Activated T-helper 2 cell treated with anti-CD3 and anti-CD28 coated beads, Interferon-gamma antibody, Interleukin-2, Interleukin-4, amounts not matched to agents 10 μg/mL and 5 μg/mL and 100 μg/mL, durations not matched to agents 14 hours and 24 hours and 36 hours (primary cell): ENCODE measurements at regions not wholly inside any gene's neighbourhood (a gene's known extent, or its start where the extent isn't known, plus 50 kb on each side); places are given as distances from the start of the nearest gene placed in this dataset.

Experiments
- DNase-seq: peaks from one replicate; pipeline ENCODE4 v3.0.0; 2021; ENCODE audit warnings: low spot score
- H3K27ac Mint-ChIP-seq: one replicate; pipeline ENCODE4 v1.8.0; 2021; ENCODE audit warnings: mixed read lengths
- H3K27me3 Mint-ChIP-seq: one replicate; pipeline ENCODE4 v1.8.0; 2021; ENCODE audit warnings: low read depth, mixed read lengths
- H3K36me3 Mint-ChIP-seq: one replicate; pipeline ENCODE4 v1.8.0; 2021; ENCODE audit warnings: low read depth, mixed read lengths
- H3K4me1 Mint-ChIP-seq: one replicate; pipeline ENCODE4 v1.8.0; 2021; ENCODE audit warnings: low read depth, mixed read lengths
- H3K4me3 Mint-ChIP-seq: one replicate; pipeline ENCODE4 v1.8.0; 2021; ENCODE audit warnings: low read depth, mild to moderate bottlenecking, moderate library complexity, mixed read lengths
- H3K9me3 Mint-ChIP-seq: one replicate; pipeline ENCODE4 v1.8.0; 2021; ENCODE audit warnings: mixed read lengths
- intact Hi-C: fragments of 100-400 bp; cut with micrococcal nuclease; formaldehyde crosslinking; loops from one replicate; pipeline ENCODE4 v1.15.1; 2023

- H3K36me3 Mint-ChIP-seq: no peaks in the 10 kb centered on the region
- H3K27me3 Mint-ChIP-seq: no peaks in the 10 kb centered on the region
- H3K27ac Mint-ChIP-seq: no peak overlapping the region
- H3K4me3 Mint-ChIP-seq: no peak overlapping the region
- H3K9me3 Mint-ChIP-seq: no peaks in the 10 kb centered on the region
- intact Hi-C loops: no loop called here
- no peaks in the 10 kb centered on the region for H3K4me1 Mint-ChIP-seq
- DNase-seq: no peak
Observed at GRCh38 chr2:65866148-65866547, 433.7 kb upstream of the SPRED2 start.

GRCh38 chr2:65864619-65865018 lies 432.2 kb upstream of the SPRED2 start:
- H3K36me3 Mint-ChIP-seq: no peaks in the 10 kb centered on the region
- no peaks in the 10 kb centered on the region for H3K27me3 Mint-ChIP-seq
- no peak for DNase-seq
- H3K4me3 Mint-ChIP-seq: no peak overlapping the region
- no peaks in the 10 kb centered on the region for H3K4me1 Mint-ChIP-seq
- H3K9me3 Mint-ChIP-seq: no peaks in the 10 kb centered on the region
- intact Hi-C loops: no loop called here
- H3K27ac Mint-ChIP-seq: no peak overlapping the region

- no peak for DNase-seq
- H3K36me3 Mint-ChIP-seq: no peaks in the 10 kb centered on the region
- intact Hi-C loops: no loop called here
- H3K9me3 Mint-ChIP-seq: no peaks in the 10 kb centered on the region
- no peak overlapping the region for H3K4me3 Mint-ChIP-seq
- no peaks in the 10 kb centered on the region for H3K4me1 Mint-ChIP-seq
- no peak overlapping the region for H3K27ac Mint-ChIP-seq
- H3K27me3 Mint-ChIP-seq: no peaks in the 10 kb centered on the region
Observed at GRCh38 chr2:65863713-65864112, 431.3 kb upstream of the SPRED2 start.

- no peaks in the 10 kb centered on the region for H3K9me3 Mint-ChIP-seq
- H3K27me3 Mint-ChIP-seq: no peaks in the 10 kb centered on the region
- intact Hi-C loops: no loop called here
- H3K4me3 Mint-ChIP-seq: no peak overlapping the region
- H3K27ac Mint-ChIP-seq: no peak overlapping the region
- no peaks in the 10 kb centered on the region for H3K36me3 Mint-ChIP-seq
- DNase-seq: no peak
- no peaks in the 10 kb centered on the region for H3K4me1 Mint-ChIP-seq
Observed at GRCh38 chr2:65856928-65857327, 424.5 kb upstream of the SPRED2 start.

- DNase-seq: no peak
- no peaks in the 10 kb centered on the region for H3K36me3 Mint-ChIP-seq
- H3K4me1 Mint-ChIP-seq: no peaks in the 10 kb centered on the region
- intact Hi-C loops: no loop called here
- no peak overlapping the region for H3K27ac Mint-ChIP-seq
- H3K9me3 Mint-ChIP-seq: no peaks in the 10 kb centered on the region
- no peaks in the 10 kb centered on the region for H3K27me3 Mint-ChIP-seq
- no peak overlapping the region for H3K4me3 Mint-ChIP-seq
Observed at GRCh38 chr2:65856423-65856822, 424.0 kb upstream of the SPRED2 start.

- Mint-ChIP-seq H3K9me3 (no peaks in the 10 kb centered on the region), H3K4me1 (no peaks in the 10 kb centered on the region), H3K4me3 (no peak overlapping the region), H3K27ac (no peak overlapping the region), H3K27me3 (no peaks in the 10 kb centered on the region), H3K36me3 (no peaks in the 10 kb centered on the region)
- intact Hi-C loops: no loop called here
- DNase-seq: no peak
Observed at GRCh38 chr2:65850695-65851094, 418.3 kb upstream of the SPRED2 start.

GRCh38 chr2:65846989-65847678 lies 414.7 kb upstream of the SPRED2 start:
- Mint-ChIP-seq H3K4me3 (no peak overlapping the region), H3K27me3 (no peaks in the 10 kb centered on the region), H3K9me3 (no peaks in the 10 kb centered on the region), H3K36me3 (no peaks in the 10 kb centered on the region), H3K4me1 (no peaks in the 10 kb centered on the region), H3K27ac (no peak overlapping the region)
- intact Hi-C loops: no loop called here
- DNase-seq: no peak

- Mint-ChIP-seq H3K36me3 (no peaks in the 10 kb centered on the region), H3K9me3 (no peaks in the 10 kb centered on the region), H3K27ac (no peak overlapping the region), H3K4me1 (no peaks in the 10 kb centered on the region), H3K27me3 (no peaks in the 10 kb centered on the region), H3K4me3 (no peak overlapping the region)
- intact Hi-C loops: no loop called here
- DNase-seq: no peak
Observed at GRCh38 chr2:65845442-65846182, 413.2 kb upstream of the SPRED2 start.

- no peak overlapping the region for H3K4me3 Mint-ChIP-seq
- H3K9me3 Mint-ChIP-seq: no peaks in the 10 kb centered on the region
- no peak overlapping the region for H3K27ac Mint-ChIP-seq
- intact Hi-C loops: no loop called here
- H3K36me3 Mint-ChIP-seq: no peaks in the 10 kb centered on the region
- DNase-seq: no peak
- no peaks in the 10 kb centered on the region for H3K4me1 Mint-ChIP-seq
- H3K27me3 Mint-ChIP-seq: no peaks in the 10 kb centered on the region
Observed at GRCh38 chr2:65842104-65842503, 409.7 kb upstream of the SPRED2 start.

- Mint-ChIP-seq H3K27me3 (no peaks in the 10 kb centered on the region), H3K36me3 (no peaks in the 10 kb centered on the region), H3K4me1 (no peaks in the 10 kb centered on the region), H3K9me3 (no peaks in the 10 kb centered on the region), H3K4me3 (no peak overlapping the region), H3K27ac (no peak overlapping the region)
- intact Hi-C loops: no loop called here
- DNase-seq: no peak
Observed at GRCh38 chr2:65835975-65836549, 403.7 kb upstream of the SPRED2 start.

- H3K27ac Mint-ChIP-seq: no peak overlapping the region
- H3K9me3 Mint-ChIP-seq: no peaks in the 10 kb centered on the region
- no peaks in the 10 kb centered on the region for H3K4me1 Mint-ChIP-seq
- no peaks in the 10 kb centered on the region for H3K27me3 Mint-ChIP-seq
- H3K4me3 Mint-ChIP-seq: no peak overlapping the region
- intact Hi-C loops: no loop called here
- no peaks in the 10 kb centered on the region for H3K36me3 Mint-ChIP-seq
- no peak for DNase-seq
Observed at GRCh38 chr2:65834771-65835475, 402.5 kb upstream of the SPRED2 start.

- Mint-ChIP-seq H3K4me1 (no peaks in the 10 kb centered on the region), H3K27ac (no peak overlapping the region), H3K27me3 (no peaks in the 10 kb centered on the region), H3K36me3 (no peaks in the 10 kb centered on the region), H3K4me3 (no peak overlapping the region), H3K9me3 (no peaks in the 10 kb centered on the region)
- DNase-seq: no peak
- intact Hi-C loops: no loop called here
Observed at GRCh38 chr2:65834062-65834461, 401.7 kb upstream of the SPRED2 start.

GRCh38 chr2:65831509-65831908 lies 399.1 kb upstream of the SPRED2 start:
- Mint-ChIP-seq H3K27ac (no peak overlapping the region), H3K27me3 (no peaks in the 10 kb centered on the region), H3K4me3 (no peak overlapping the region), H3K36me3 (no peaks in the 10 kb centered on the region), H3K4me1 (no peaks in the 10 kb centered on the region), H3K9me3 (no peaks in the 10 kb centered on the region)
- intact Hi-C loops: no loop called here
- no peak for DNase-seq
